ENCODE measurements at regions not wholly inside any gene's neighbourhood (a gene's known extent, or its start where the extent isn't known, plus 50 kb on each side); places are given as distances from the start of the nearest gene placed in this dataset.

DNA sequence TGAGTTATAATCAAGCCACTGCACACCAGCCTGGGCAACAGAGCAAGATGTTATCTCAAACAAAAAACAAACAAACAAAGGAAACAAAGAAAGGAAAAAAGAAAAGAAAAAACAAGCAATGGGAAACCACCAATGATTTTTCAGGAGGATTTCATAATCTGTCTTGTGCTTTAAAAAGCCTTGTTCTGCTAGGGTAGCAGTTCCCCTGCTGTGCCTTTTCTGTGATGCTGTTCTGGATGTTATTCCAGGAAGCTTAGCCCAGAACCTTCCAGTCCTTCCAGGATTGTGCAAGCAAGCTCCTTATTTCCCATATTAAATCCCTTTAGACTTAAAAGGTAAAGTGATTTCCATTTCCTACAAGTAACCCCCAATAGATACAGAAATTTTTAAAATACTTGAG, 171.1 kb downstream of the ABCC12 start:
- Histone ChIP-seq H3K4me3 (ENCODE audit: control insufficient read depth in 2 of 3, extremely low read depth in 1 of 3, insufficient read depth in 2 of 3, low read depth in 1 of 3, low read length in 3 of 3) (no peak overlapping the region), H4K20me1 (ENCODE audit: control insufficient read depth, extremely low read depth, insufficient read depth, low read length) (no peaks in the 10 kb centered on the region), H3K79me2 (ENCODE audit: control insufficient read depth, insufficient read depth, low read length) (no peaks in the 10 kb centered on the region), H3K27ac (ENCODE audit: control insufficient read depth, insufficient read depth, low read length) (no peak overlapping the region), H3K36me3 (ENCODE audit: control insufficient read depth in 2 of 2, extremely low read depth in 1 of 2, insufficient read depth in 2 of 2, low read length in 2 of 2) (no peaks in the 10 kb centered on the region), H3K9ac (ENCODE audit: control insufficient read depth, extremely low read depth, insufficient read depth, low read length) (no peak overlapping the region), H3K4me2 (ENCODE audit: control insufficient read depth, extremely low read depth, insufficient read depth, low read depth, low read length) (no peak overlapping the region), H3K9me3 (ENCODE audit: control insufficient read depth, low read depth, low read length) (no peaks in the 10 kb centered on the region), H3K9me1 (ENCODE audit: control insufficient read depth, extremely low read depth, insufficient read depth, low read length) (no peaks in the 10 kb centered on the region), H3K27me3 (ENCODE audit: control insufficient read depth, extremely low read depth, insufficient read depth, low read length) (no peaks in the 10 kb centered on the region), H2AFZ (ENCODE audit: control insufficient read depth, low read length) (no peak overlapping the region), H3K4me1 (ENCODE audit: control insufficient read depth, extremely low read depth, insufficient read depth, low read length) (no peaks in the 10 kb centered on the region)
- no peak for TF ChIP-seq EZH2 (IDR thresholded peaks at IDR 0.05; ENCODE audit: low read length)
- TF ChIP-seq, protein P1, sequence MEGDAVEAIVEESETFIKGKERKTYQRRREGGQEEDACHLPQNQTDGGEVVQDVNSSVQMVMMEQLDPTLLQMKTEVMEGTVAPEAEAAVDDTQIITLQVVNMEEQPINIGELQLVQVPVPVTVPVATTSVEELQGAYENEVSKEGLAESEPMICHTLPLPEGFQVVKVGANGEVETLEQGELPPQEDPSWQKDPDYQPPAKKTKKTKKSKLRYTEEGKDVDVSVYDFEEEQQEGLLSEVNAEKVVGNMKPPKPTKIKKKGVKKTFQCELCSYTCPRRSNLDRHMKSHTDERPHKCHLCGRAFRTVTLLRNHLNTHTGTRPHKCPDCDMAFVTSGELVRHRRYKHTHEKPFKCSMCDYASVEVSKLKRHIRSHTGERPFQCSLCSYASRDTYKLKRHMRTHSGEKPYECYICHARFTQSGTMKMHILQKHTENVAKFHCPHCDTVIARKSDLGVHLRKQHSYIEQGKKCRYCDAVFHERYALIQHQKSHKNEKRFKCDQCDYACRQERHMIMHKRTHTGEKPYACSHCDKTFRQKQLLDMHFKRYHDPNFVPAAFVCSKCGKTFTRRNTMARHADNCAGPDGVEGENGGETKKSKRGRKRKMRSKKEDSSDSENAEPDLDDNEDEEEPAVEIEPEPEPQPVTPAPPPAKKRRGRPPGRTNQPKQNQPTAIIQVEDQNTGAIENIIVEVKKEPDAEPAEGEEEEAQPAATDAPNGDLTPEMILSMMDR (optimal IDR thresholded peaks at IDR 0.05 in 1 of 3, IDR thresholded peaks at IDR 0.05 in 1 of 3, conservative IDR thresholded peaks at IDR 0.05 in 1 of 3; ENCODE audit: extremely low read depth in 1 of 3, insufficient read depth in 2 of 3, low read length in 3 of 3), result no peak
- dilution Hi-C loops (cut with MboI; ENCODE audit: extremely low pct_ligation_motif_present, low sequenced_read_pairs), result no loop called here
- no peak for DNase-seq (ENCODE audit: low read depth, low spot score)
- FAIRE-seq, result no peak

DNA sequence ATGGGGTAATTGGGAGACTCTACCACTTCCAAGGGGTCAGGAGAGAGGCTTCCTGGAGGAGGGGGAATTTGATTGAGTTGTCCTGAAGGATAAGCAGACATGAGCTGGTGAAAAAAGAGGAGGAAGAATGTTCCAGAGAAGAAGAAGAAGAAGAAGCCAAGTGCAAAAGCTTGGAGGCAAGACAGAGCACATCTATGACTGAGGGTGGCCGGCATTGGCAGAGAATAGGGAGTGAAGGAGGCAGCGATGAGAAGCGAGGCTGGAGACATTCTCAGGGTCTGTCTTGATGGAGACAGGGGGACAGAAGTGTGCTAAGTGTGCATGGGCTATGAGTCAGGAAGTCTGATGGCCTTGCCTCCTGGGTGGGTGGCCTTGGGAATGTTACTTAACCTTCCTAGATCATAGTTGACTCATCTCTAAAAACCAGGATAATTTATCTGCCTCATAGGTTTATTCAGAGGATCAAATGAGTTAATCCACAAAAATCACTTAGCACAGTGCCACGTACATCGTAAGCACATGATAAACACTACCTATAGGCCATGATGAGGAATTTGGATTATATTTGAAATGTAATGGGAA, 171.7 kb downstream of the ABCC12 start:
- Histone ChIP-seq H3K27me3 (ENCODE audit: control insufficient read depth, extremely low read depth, insufficient read depth, low read length) (no peaks in the 10 kb centered on the region), H3K9ac (ENCODE audit: control insufficient read depth, extremely low read depth, insufficient read depth, low read length) (no peak overlapping the region), H3K27ac (ENCODE audit: control insufficient read depth, insufficient read depth, low read length) (no peak overlapping the region), H3K4me3 (ENCODE audit: control insufficient read depth in 2 of 3, extremely low read depth in 1 of 3, insufficient read depth in 2 of 3, low read depth in 1 of 3, low read length in 3 of 3) (no peak overlapping the region), H3K4me2 (ENCODE audit: control insufficient read depth, extremely low read depth, insufficient read depth, low read depth, low read length) (no peak overlapping the region), H3K36me3 (ENCODE audit: control insufficient read depth in 2 of 2, extremely low read depth in 1 of 2, insufficient read depth in 2 of 2, low read length in 2 of 2) (no peaks in the 10 kb centered on the region), H3K79me2 (ENCODE audit: control insufficient read depth, insufficient read depth, low read length) (no peaks in the 10 kb centered on the region), H4K20me1 (ENCODE audit: control insufficient read depth, extremely low read depth, insufficient read depth, low read length) (no peaks in the 10 kb centered on the region), H3K9me3 (ENCODE audit: control insufficient read depth, low read depth, low read length) (no peaks in the 10 kb centered on the region), H2AFZ (ENCODE audit: control insufficient read depth, low read length) (no peak overlapping the region), H3K9me1 (ENCODE audit: control insufficient read depth, extremely low read depth, insufficient read depth, low read length) (no peaks in the 10 kb centered on the region), H3K4me1 (ENCODE audit: control insufficient read depth, extremely low read depth, insufficient read depth, low read length) (no peaks in the 10 kb centered on the region)
- TF ChIP-seq, protein P1 (optimal IDR thresholded peaks at IDR 0.05 in 1 of 3, IDR thresholded peaks at IDR 0.05 in 1 of 3, conservative IDR thresholded peaks at IDR 0.05 in 1 of 3; ENCODE audit: extremely low read depth in 1 of 3, insufficient read depth in 2 of 3, low read length in 3 of 3), result no peak
- TF ChIP-seq EZH2 (IDR thresholded peaks at IDR 0.05; ENCODE audit: low read length), result no peak
- FAIRE-seq (no peak), DNase-seq (ENCODE audit: low read depth, low spot score) (no peak)
- dilution Hi-C loops (cut with MboI; ENCODE audit: extremely low pct_ligation_motif_present, low sequenced_read_pairs), result no loop called here
